Cardiac septum (tissue), 1 donor: ENCODE measurements at regions not wholly inside any gene's neighbourhood (a gene's known extent, or its start where the extent isn't known, plus 50 kb on each side); places are given as distances from the start of the nearest gene placed in this dataset.

Source experiments
- DNase-seq: peaks from one replicate; pipeline ENCODE4 v3.0.0-alpha.2; 2020; ENCODE audit warnings: low spot score
- intact Hi-C: fragments of 100-400 bp; cut with DNase I; formaldehyde crosslinking; loops from one replicate; pipeline ENCODE4 v1.14.0; 2022
- donor health status: DM: no; HTN: no; CAD: no.

- intact Hi-C loops, result no loop called here
- no peak for DNase-seq
Observed at GRCh38 chr1:90434460-90434859, 282.6 kb downstream of the BARHL2 start.

- intact Hi-C loops, result no loop called here
- DNase-seq, result no peak
Observed at GRCh38 chr1:90417126-90417525, 300.0 kb downstream of the BARHL2 start.

GRCh38 chr1:90414201-90414600 lies 302.9 kb downstream of the BARHL2 start:
- no peak for DNase-seq
- intact Hi-C loops, result no loop called here

GRCh38 chr1:90413519-90413918 lies 303.6 kb downstream of the BARHL2 start:
- DNase-seq, result no peak
- intact Hi-C loops, result no loop called here

- intact Hi-C loops, result no loop called here
- DNase-seq, result no peak
Observed at GRCh38 chr1:90412563-90412962, 304.5 kb downstream of the BARHL2 start.

- DNase-seq, result no peak
- intact Hi-C loops, result no loop called here
Observed at GRCh38 chr1:90411185-90411584, 305.9 kb downstream of the BARHL2 start.

- no peak for DNase-seq
- intact Hi-C loops, result no loop called here
Observed at GRCh38 chr1:90407737-90408136, 309.4 kb downstream of the BARHL2 start.

- intact Hi-C loops, result no loop called here
- DNase-seq, result no peak
Observed at GRCh38 chr1:90405726-90406125, 311.4 kb downstream of the BARHL2 start.

GRCh38 chr1:90402893-90403849 lies 313.9 kb downstream of the BARHL2 start:
- intact Hi-C loops, result no loop called here
- DNase-seq, result no peak

- intact Hi-C loops, result no loop called here
- no peak for DNase-seq
Observed at GRCh38 chr1:90400131-90400530, 317.0 kb downstream of the BARHL2 start.

GRCh38 chr1:90396917-90397316 lies 320.2 kb downstream of the BARHL2 start:
- intact Hi-C loops, result no loop called here
- DNase-seq, result no peak

GRCh38 chr1:90394247-90394646 lies 322.9 kb downstream of the BARHL2 start:
- DNase-seq, result no peak
- intact Hi-C loops, result no loop called here

- no peak for DNase-seq
- intact Hi-C loops, result no loop called here
Observed at GRCh38 chr1:90393025-90393424, 324.1 kb downstream of the BARHL2 start.

- intact Hi-C loops, result no loop called here
- no peak for DNase-seq
Observed at GRCh38 chr1:90391126-90391525, 326.0 kb downstream of the BARHL2 start.

GRCh38 chr1:90387805-90388204 lies 329.3 kb downstream of the BARHL2 start:
- intact Hi-C loops, result no loop called here
- DNase-seq, result no peak

GRCh38 chr1:90386899-90387720 lies 330.0 kb downstream of the BARHL2 start:
- intact Hi-C loops, result no loop called here
- DNase-seq, result no peak

GRCh38 chr1:90384193-90384592 lies 332.9 kb downstream of the BARHL2 start:
- intact Hi-C loops, result no loop called here
- DNase-seq, result no peak

GRCh38 chr1:90382161-90382560 lies 334.9 kb downstream of the BARHL2 start:
- no peak for DNase-seq
- intact Hi-C loops, result no loop called here

GRCh38 chr1:90381598-90381997 lies 335.5 kb downstream of the BARHL2 start:
- DNase-seq, result no peak
- intact Hi-C loops, result no loop called here

- intact Hi-C loops, result no loop called here
- DNase-seq, result no peak
Observed at GRCh38 chr1:90371448-90371813, 345.7 kb downstream of the BARHL2 start.
